ENCODE measurements at regions not wholly inside any gene's neighbourhood (a gene's known extent, or its start where the extent isn't known, plus 50 kb on each side); places are given as distances from the start of the nearest gene placed in this dataset.

GRCh38 chr16:80899809-80900592, 95.6 kb upstream of the CDYL2 start:
- no peaks in the 10 kb centered on the region for H3K36me3 Mint-ChIP-seq (ENCODE audit: low read depth)
- H3K4me1 Mint-ChIP-seq (ENCODE audit: low read depth) = no peaks in the 10 kb centered on the region
- TF ChIP-seq CTCF (IDR thresholded peaks at IDR 0.05) = no peak
- no peaks in the 10 kb centered on the region for H3K9me3 Mint-ChIP-seq
- Histone ChIP-seq H3K4me3 (ENCODE audit: low read length) (no peak overlapping the region), H3K27ac (ENCODE audit: low read depth in 1 of 2, low read length in 2 of 2) (no peak overlapping the region), H3K27me3 (ENCODE audit: control insufficient read depth in 1 of 2, insufficient read depth in 2 of 2, low read length in 2 of 2) (peaks cover 0 to 2% of the 10 kb centered on the region in 2 experiments), H3K4me1 (ENCODE audit: insufficient read depth, low read length) (no peaks in the 10 kb centered on the region), H3K36me3 (ENCODE audit: insufficient read depth, low read length) (no peaks in the 10 kb centered on the region), H3K9me3 (ENCODE audit: control insufficient read depth in 1 of 2, insufficient read depth in 1 of 2, low read length in 2 of 2) (no peaks in the 10 kb centered on the region)
- no peak overlapping the region for H3K4me3 Mint-ChIP-seq
- H3K27ac Mint-ChIP-seq = no peak overlapping the region
- intact Hi-C loops (cut with DNase I, micrococcal nuclease) = no loop called here
- DNase-seq (no peak), ATAC-seq (ENCODE audit: poor library complexity) (no peak)
- POLR2A ChIA-PET = no interaction called here
- H3K27me3 Mint-ChIP-seq = peaks cover 3% of the 10 kb centered on the region
- CTCF ChIA-PET = no interaction called here

- intact Hi-C loops (cut with DNase I, micrococcal nuclease) = no loop called here
- ChIA-PET POLR2A (no interaction called here), CTCF (no interaction called here)
- no peak overlapping the region for H3K27ac ChIP-seq (ENCODE audit: low read depth in 1 of 2, low read length in 2 of 2)
- H3K9me3 ChIP-seq (ENCODE audit: control insufficient read depth in 1 of 2, insufficient read depth in 1 of 2, low read length in 2 of 2) = no peaks in the 10 kb centered on the region
- Mint-ChIP-seq H3K9me3 (no peaks in the 10 kb centered on the region), H3K36me3 (ENCODE audit: low read depth) (no peaks in the 10 kb centered on the region), H3K27me3 (peaks cover 3% of the 10 kb centered on the region), H3K4me3 (no peak overlapping the region), H3K4me1 (ENCODE audit: low read depth) (no peaks in the 10 kb centered on the region), H3K27ac (no peak overlapping the region)
- ATAC-seq (ENCODE audit: poor library complexity) (no peak), DNase-seq (no peak)
- H3K4me1 ChIP-seq (ENCODE audit: insufficient read depth, low read length) = no peaks in the 10 kb centered on the region
- H3K27me3 ChIP-seq (ENCODE audit: control insufficient read depth in 1 of 2, insufficient read depth in 2 of 2, low read length in 2 of 2) = peaks cover under 1 to 2% of the 10 kb centered on the region in 2 experiments
- H3K36me3 ChIP-seq (ENCODE audit: insufficient read depth, low read length) = no peaks in the 10 kb centered on the region
- no peak overlapping the region for H3K4me3 ChIP-seq (ENCODE audit: low read length)
- TF ChIP-seq CTCF (IDR thresholded peaks at IDR 0.05) = no peak
These were observed 92.4 kb upstream of the CDYL2 start for GRCh38 chr16:80896776-80897175.

GRCh38 chr16:80894091-80894490, 89.7 kb upstream of the CDYL2 start:
- H3K27ac ChIP-seq (ENCODE audit: low read depth in 1 of 2, low read length in 2 of 2) = no peak overlapping the region
- intact Hi-C loops (cut with DNase I, micrococcal nuclease) = no loop called here
- no peak for TF ChIP-seq CTCF (IDR thresholded peaks at IDR 0.05)
- Mint-ChIP-seq H3K9me3 (no peaks in the 10 kb centered on the region), H3K4me1 (ENCODE audit: low read depth) (no peaks in the 10 kb centered on the region), H3K36me3 (ENCODE audit: low read depth) (no peaks in the 10 kb centered on the region), H3K27ac (no peak overlapping the region), H3K27me3 (peaks cover 3% of the 10 kb centered on the region), H3K4me3 (no peak overlapping the region)
- ChIA-PET POLR2A (no interaction called here), CTCF (no interaction called here)
- no peaks in the 10 kb centered on the region for H3K9me3 ChIP-seq (ENCODE audit: control insufficient read depth in 1 of 2, insufficient read depth in 1 of 2, low read length in 2 of 2)
- ATAC-seq (ENCODE audit: poor library complexity) (no peak), DNase-seq (no peak)
- peaks cover 0 to 4% of the 10 kb centered on the region in 2 experiments for H3K27me3 ChIP-seq (ENCODE audit: control insufficient read depth in 1 of 2, insufficient read depth in 2 of 2, low read length in 2 of 2)
- H3K4me3 ChIP-seq (ENCODE audit: low read length) = no peak overlapping the region
- H3K4me1 ChIP-seq (ENCODE audit: insufficient read depth, low read length) = no peaks in the 10 kb centered on the region
- no peaks in the 10 kb centered on the region for H3K36me3 ChIP-seq (ENCODE audit: insufficient read depth, low read length)

All from CD4-positive, alpha-beta T cell (primary cell).